ENCODE measurements at regions not wholly inside any gene's neighbourhood (a gene's known extent, or its start where the extent isn't known, plus 50 kb on each side); places are given as distances from the start of the nearest gene placed in this dataset.

DNA sequence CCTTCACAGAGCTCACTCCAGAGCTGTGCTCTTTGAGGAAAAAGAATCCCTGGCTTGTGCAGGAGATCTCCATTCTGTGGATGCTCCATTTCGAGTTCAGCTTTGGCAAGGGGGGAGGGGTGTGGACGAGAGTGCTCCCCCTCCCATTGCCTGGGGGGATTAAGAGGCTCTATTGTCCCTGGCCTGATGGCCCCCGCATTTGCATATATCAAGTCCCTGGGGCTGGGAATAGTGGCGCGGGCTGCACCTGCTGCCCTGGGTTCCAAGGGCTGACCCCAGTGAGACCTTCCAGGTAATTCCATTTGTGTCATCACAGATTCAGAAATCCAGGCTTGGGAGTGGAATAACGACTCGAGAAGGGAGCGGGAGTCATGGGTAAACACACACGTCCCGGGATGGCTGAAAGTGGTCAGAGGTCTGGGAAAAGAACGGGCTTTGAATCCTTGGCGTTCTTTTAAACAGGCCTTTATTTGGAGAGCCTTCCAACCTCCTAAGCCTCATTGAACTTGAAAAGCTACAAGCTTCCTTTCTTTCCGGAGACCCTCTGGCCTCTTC is 479.3 kb downstream of the HS3ST3B1 start:
- H3K4me3 ChIP-seq (ENCODE audit: low read length), result no peak overlapping the region
- H2AFZ ChIP-seq (ENCODE audit: low read length), result no peak overlapping the region
- no peaks in the 10 kb centered on the region for H3F3A ChIP-seq (ENCODE audit: insufficient read depth, low read length)
- no peaks in the 10 kb centered on the region for H3K79me2 ChIP-seq (ENCODE audit: low read length)
- no peak overlapping the region for H3K9ac ChIP-seq (ENCODE audit: low read length)
- TF ChIP-seq EZH2phosphoT487 (IDR thresholded peaks at IDR 0.05; ENCODE audit: low read length), result no peak
- TF ChIP-seq, protein P1, sequence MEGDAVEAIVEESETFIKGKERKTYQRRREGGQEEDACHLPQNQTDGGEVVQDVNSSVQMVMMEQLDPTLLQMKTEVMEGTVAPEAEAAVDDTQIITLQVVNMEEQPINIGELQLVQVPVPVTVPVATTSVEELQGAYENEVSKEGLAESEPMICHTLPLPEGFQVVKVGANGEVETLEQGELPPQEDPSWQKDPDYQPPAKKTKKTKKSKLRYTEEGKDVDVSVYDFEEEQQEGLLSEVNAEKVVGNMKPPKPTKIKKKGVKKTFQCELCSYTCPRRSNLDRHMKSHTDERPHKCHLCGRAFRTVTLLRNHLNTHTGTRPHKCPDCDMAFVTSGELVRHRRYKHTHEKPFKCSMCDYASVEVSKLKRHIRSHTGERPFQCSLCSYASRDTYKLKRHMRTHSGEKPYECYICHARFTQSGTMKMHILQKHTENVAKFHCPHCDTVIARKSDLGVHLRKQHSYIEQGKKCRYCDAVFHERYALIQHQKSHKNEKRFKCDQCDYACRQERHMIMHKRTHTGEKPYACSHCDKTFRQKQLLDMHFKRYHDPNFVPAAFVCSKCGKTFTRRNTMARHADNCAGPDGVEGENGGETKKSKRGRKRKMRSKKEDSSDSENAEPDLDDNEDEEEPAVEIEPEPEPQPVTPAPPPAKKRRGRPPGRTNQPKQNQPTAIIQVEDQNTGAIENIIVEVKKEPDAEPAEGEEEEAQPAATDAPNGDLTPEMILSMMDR (IDR thresholded peaks at IDR 0.05; ENCODE audit: low read length), result no peak
- no peak for TF ChIP-seq EZH2 (optimal IDR thresholded peaks at IDR 0.05; ENCODE audit: low read depth, low read length)
- no peak for DNase-seq
- no peaks in the 10 kb centered on the region for H4K20me1 ChIP-seq (ENCODE audit: insufficient read depth, low read length)
- no peaks in the 10 kb centered on the region for H3K9me3 ChIP-seq (replicated peaks; ENCODE audit: insufficient read depth, low read length)
- H3K27me3 ChIP-seq (replicated peaks; ENCODE audit: insufficient read depth, low read length), result no peaks in the 10 kb centered on the region
- no peak overlapping the region for H3K27ac ChIP-seq (ENCODE audit: low read length)
- H3K36me3 ChIP-seq (replicated peaks; ENCODE audit: insufficient read depth, low read length), result no peaks in the 10 kb centered on the region
- no peak overlapping the region for H3K4me2 ChIP-seq (ENCODE audit: low read depth, low read length)
- no peaks in the 10 kb centered on the region for H3K9me2 ChIP-seq (replicated peaks; ENCODE audit: insufficient read depth, low read length)
- no peaks in the 10 kb centered on the region for H3K4me1 ChIP-seq (ENCODE audit: low read length)

DNA sequence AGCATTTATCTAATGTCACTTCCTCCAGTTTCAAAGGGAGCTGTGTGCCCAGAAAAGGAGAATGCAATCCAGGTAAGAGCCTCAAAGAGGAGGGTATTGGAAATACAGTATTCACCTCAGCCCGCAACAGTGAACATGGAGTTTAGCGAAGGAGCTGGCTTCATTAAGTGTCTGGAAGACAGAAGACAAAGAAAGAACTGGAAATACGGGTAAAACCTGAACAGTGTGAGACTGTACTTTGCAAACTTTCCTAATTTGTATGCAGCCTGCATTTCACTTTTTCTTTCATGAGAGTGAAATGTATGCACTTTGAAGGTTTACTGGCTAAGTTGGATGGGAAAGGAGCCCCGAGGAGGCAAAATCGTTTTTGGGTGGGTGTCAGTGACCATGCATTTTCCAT is 478.4 kb downstream of the HS3ST3B1 start:
- Histone ChIP-seq H3K4me2 (ENCODE audit: low read depth, low read length) (no peak overlapping the region), H3K36me3 (replicated peaks; ENCODE audit: insufficient read depth, low read length) (no peaks in the 10 kb centered on the region), H3K9ac (ENCODE audit: low read length) (no peak overlapping the region), H4K20me1 (ENCODE audit: insufficient read depth, low read length) (no peaks in the 10 kb centered on the region), H2AFZ (ENCODE audit: low read length) (no peak overlapping the region), H3K27ac (ENCODE audit: low read length) (no peak overlapping the region), H3K27me3 (replicated peaks; ENCODE audit: insufficient read depth, low read length) (no peaks in the 10 kb centered on the region), H3K9me2 (replicated peaks; ENCODE audit: insufficient read depth, low read length) (no peaks in the 10 kb centered on the region), H3K4me3 (ENCODE audit: low read length) (no peak overlapping the region), H3K9me3 (replicated peaks; ENCODE audit: insufficient read depth, low read length) (no peaks in the 10 kb centered on the region), H3K4me1 (ENCODE audit: low read length) (no peaks in the 10 kb centered on the region), H3F3A (ENCODE audit: insufficient read depth, low read length) (no peaks in the 10 kb centered on the region), H3K79me2 (ENCODE audit: low read length) (no peaks in the 10 kb centered on the region)
- no peak for DNase-seq
- TF ChIP-seq EZH2phosphoT487 (IDR thresholded peaks at IDR 0.05; ENCODE audit: low read length) (no peak), EZH2 (optimal IDR thresholded peaks at IDR 0.05; ENCODE audit: low read depth, low read length) (no peak)
- TF ChIP-seq, protein P1 (IDR thresholded peaks at IDR 0.05; ENCODE audit: low read length), result no peak

DNA sequence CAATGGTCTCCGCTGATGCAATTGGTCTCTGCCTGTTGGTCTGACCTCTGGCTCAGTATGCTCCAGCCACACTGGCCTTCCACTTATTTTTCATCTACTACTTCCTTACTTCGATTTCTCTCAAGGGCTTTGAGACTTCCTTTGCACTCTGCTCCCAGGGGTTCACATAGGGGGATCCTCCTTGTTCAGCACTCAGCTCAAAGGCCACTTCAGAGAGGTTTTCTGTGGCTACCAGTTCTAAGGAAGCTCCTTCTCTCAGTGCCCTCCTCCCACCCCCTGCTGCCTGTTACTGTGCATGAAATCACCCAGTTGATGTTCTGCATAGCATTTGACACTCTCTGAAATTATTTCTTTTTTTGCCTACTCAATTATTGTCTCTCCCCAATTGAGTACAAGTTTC is 476.4 kb downstream of the HS3ST3B1 start:
- Histone ChIP-seq H3K36me3 (replicated peaks; ENCODE audit: insufficient read depth, low read length) (no peaks in the 10 kb centered on the region), H3K9me3 (replicated peaks; ENCODE audit: insufficient read depth, low read length) (no peaks in the 10 kb centered on the region), H3K27ac (ENCODE audit: low read length) (no peak overlapping the region), H3K27me3 (replicated peaks; ENCODE audit: insufficient read depth, low read length) (no peaks in the 10 kb centered on the region), H3K9ac (ENCODE audit: low read length) (no peak overlapping the region), H3K4me3 (ENCODE audit: low read length) (no peak overlapping the region), H3K4me1 (ENCODE audit: low read length) (no peaks in the 10 kb centered on the region), H3K4me2 (ENCODE audit: low read depth, low read length) (no peak overlapping the region), H4K20me1 (ENCODE audit: insufficient read depth, low read length) (no peaks in the 10 kb centered on the region), H3F3A (ENCODE audit: insufficient read depth, low read length) (no peaks in the 10 kb centered on the region), H3K9me2 (replicated peaks; ENCODE audit: insufficient read depth, low read length) (no peaks in the 10 kb centered on the region), H3K79me2 (ENCODE audit: low read length) (no peaks in the 10 kb centered on the region), H2AFZ (ENCODE audit: low read length) (no peak overlapping the region)
- DNase-seq, result no peak
- TF ChIP-seq EZH2phosphoT487 (IDR thresholded peaks at IDR 0.05; ENCODE audit: low read length), result no peak
- TF ChIP-seq EZH2 (optimal IDR thresholded peaks at IDR 0.05; ENCODE audit: low read depth, low read length), result no peak
- TF ChIP-seq, protein P1 (IDR thresholded peaks at IDR 0.05; ENCODE audit: low read length), result no peak
